HEK293T (cell line): ENCODE measurements at regions not wholly inside any gene's neighbourhood (a gene's known extent, or its start where the extent isn't known, plus 50 kb on each side); places are given as distances from the start of the nearest gene placed in this dataset.

Source experiments
- CTCF ChIA-PET: fragments of 350-600 bp; formaldehyde crosslinking; extraction: SDS; loops from one replicate; lab custom pipeline; 2021; ENCODE audit warnings: antibody characterized with exemption, inconsistent platforms; lab: Yijun Ruan, JAX
- POLR2A ChIA-PET: fragments of 350-600 bp; formaldehyde crosslinking; extraction: SDS; loops from one replicate; lab custom pipeline; 2020; ENCODE audit warnings: antibody characterized with exemption, inconsistent platforms; lab: Yijun Ruan, JAX
- DNase-seq: peaks from one replicate; pipeline ENCODE4 v3.0.0; 2012; ENCODE audit warnings: mixed read lengths; ENCODE audit errors: extremely low spot score
- ARNT ChIP-seq: fragments of 450-650 bp; IDR thresholded peaks from 2 replicates; pipeline ENCODE4 v1.6.1; 2017; ENCODE audit warnings: mild to moderate bottlenecking
- BHLHE40 ChIP-seq: fragments of 450-650 bp; IDR thresholded peaks from 2 replicates; pipeline ENCODE4 v1.6.1; 2016; ENCODE audit warnings: mild to moderate bottlenecking, moderate library complexity, borderline replicate concordance
- CTBP1 ChIP-seq: fragments of 450-650 bp; IDR thresholded peaks from 2 replicates; pipeline ENCODE4 v1.6.1; 2016; ENCODE audit warnings: borderline replicate concordance
- ELF4 ChIP-seq: fragments of 450-650 bp; IDR thresholded peaks from 2 replicates; pipeline ENCODE4 v1.6.1; 2017; ENCODE audit warnings: antibody characterized with exemption
- FOXA1 ChIP-seq: fragments of 450-650 bp; IDR thresholded peaks from 2 replicates; pipeline ENCODE4 v1.6.1; 2016; ENCODE audit warnings: mild to moderate bottlenecking
- FOXK2 ChIP-seq: fragments of 450-650 bp; IDR thresholded peaks from 2 replicates; pipeline ENCODE4 v1.6.1; 2016; ENCODE audit warnings: mild to moderate bottlenecking
- FOXM1 ChIP-seq: fragments of 450-650 bp; IDR thresholded peaks from 2 replicates; pipeline ENCODE4 v1.6.1; 2017; ENCODE audit warnings: mild to moderate bottlenecking, borderline replicate concordance
- HDGF ChIP-seq: fragments of 450-650 bp; IDR thresholded peaks from 2 replicates; pipeline ENCODE4 v1.6.1; 2017; ENCODE audit warnings: antibody characterized with exemption, borderline replicate concordance
- L3MBTL2 ChIP-seq: fragments of 450-650 bp; conservative IDR thresholded peaks from 2 replicates; pipeline ENCODE4 v1.6.1; 2016; ENCODE audit warnings: mild to moderate bottlenecking
- LEF1 ChIP-seq: fragments of 450-650 bp; IDR thresholded peaks from 2 replicates; pipeline ENCODE4 v1.6.1; 2017; ENCODE audit warnings: mild to moderate bottlenecking, borderline replicate concordance
- NFRKB ChIP-seq: fragments of 450-650 bp; IDR thresholded peaks from 2 replicates; pipeline ENCODE4 v1.6.1; 2016; ENCODE audit warnings: mild to moderate bottlenecking, moderate library complexity
- PKNOX1 ChIP-seq: fragments of 450-650 bp; IDR thresholded peaks from 2 replicates; pipeline ENCODE4 v1.6.1; 2016
- SP1 ChIP-seq: fragments of 450-650 bp; IDR thresholded peaks from 2 replicates; pipeline ENCODE4 v1.6.1; 2017
- SUZ12 ChIP-seq: fragments of 450-650 bp; IDR thresholded peaks from 2 replicates; pipeline ENCODE4 v1.6.1; 2016; ENCODE audit warnings: mild to moderate bottlenecking
- TARDBP ChIP-seq: fragments of 450-650 bp; IDR thresholded peaks from 2 replicates; pipeline ENCODE4 v1.6.1; 2016
- ZNF384 ChIP-seq: fragments of 450-650 bp; IDR thresholded peaks from 2 replicates; pipeline ENCODE4 v1.6.1; 2016

GRCh38 chr10:128338951-128339350 lies 212.7 kb upstream of the MKI67 start:
- DNase-seq = no peak
- TF ChIP-seq ARNT (no peak), ZNF384 (no peak), SP1 (no peak), FOXM1 (no peak)
- CTCF ChIA-PET = no interaction called here
- POLR2A ChIA-PET = no interaction called here

- POLR2A ChIA-PET = no interaction called here
- TF ChIP-seq FOXA1 (no peak), BHLHE40 (no peak), FOXK2 (no peak), L3MBTL2 (no peak), LEF1 (no peak), NFRKB (no peak)
- CTCF ChIA-PET = no interaction called here
- DNase-seq = no peak
Measured at GRCh38 chr10:128339753-128340152, 213.5 kb upstream of the MKI67 start.

- POLR2A ChIA-PET = no interaction called here
- CTCF ChIA-PET = no interaction called here
- no peak for DNase-seq
- no peak for TF ChIP-seq FOXM1
- no peak for TF ChIP-seq HDGF
- TF ChIP-seq L3MBTL2 = no peak
Measured at GRCh38 chr10:128345353-128345752, 219.1 kb upstream of the MKI67 start.

GRCh38 chr10:128360783-128361182 lies 234.6 kb upstream of the MKI67 start:
- no peak for TF ChIP-seq LEF1
- TF ChIP-seq PKNOX1 = no peak
- no peak for TF ChIP-seq HDGF
- TF ChIP-seq FOXA1 = no peak
- no peak for TF ChIP-seq ARNT
- no peak for TF ChIP-seq SP1
- no peak for TF ChIP-seq NFRKB
- TF ChIP-seq TARDBP = no peak
- no peak for TF ChIP-seq ZNF384
- no peak for TF ChIP-seq CTBP1
- TF ChIP-seq L3MBTL2 = no peak
- TF ChIP-seq SUZ12 = no peak
- TF ChIP-seq FOXK2 = no peak
- no peak for TF ChIP-seq FOXM1
- no peak for TF ChIP-seq BHLHE40
- no peak for TF ChIP-seq ELF4
- ChIA-PET POLR2A (no interaction called here), CTCF (no interaction called here)
- no peak for DNase-seq

GRCh38 chr10:128361487-128361886 lies 235.3 kb upstream of the MKI67 start:
- DNase-seq = no peak
- POLR2A ChIA-PET = no interaction called here
- CTCF ChIA-PET = no interaction called here
- no peak for TF ChIP-seq LEF1
- TF ChIP-seq SP1 = no peak
- no peak for TF ChIP-seq ELF4
- no peak for TF ChIP-seq HDGF
- TF ChIP-seq L3MBTL2 = no peak
- no peak for TF ChIP-seq FOXM1
- no peak for TF ChIP-seq CTBP1
- TF ChIP-seq FOXK2 = no peak
- TF ChIP-seq FOXA1 = no peak
- TF ChIP-seq BHLHE40 = no peak
- no peak for TF ChIP-seq TARDBP
- TF ChIP-seq ZNF384 = no peak
- TF ChIP-seq NFRKB = no peak

GRCh38 chr10:128362514-128362913 lies 236.3 kb upstream of the MKI67 start:
- ChIA-PET POLR2A (no interaction called here), CTCF (no interaction called here)
- TF ChIP-seq LEF1 (no peak), SP1 (no peak), SUZ12 (no peak)
- no peak for DNase-seq

- POLR2A ChIA-PET = no interaction called here
- TF ChIP-seq TARDBP = no peak
- no peak for TF ChIP-seq SP1
- TF ChIP-seq CTBP1 = no peak
- TF ChIP-seq FOXK2 = no peak
- no peak for TF ChIP-seq ARNT
- TF ChIP-seq ZNF384 = no peak
- TF ChIP-seq ELF4 = no peak
- TF ChIP-seq SUZ12 = no peak
- CTCF ChIA-PET = no interaction called here
- no peak for DNase-seq
Measured at GRCh38 chr10:128364631-128365030, 238.4 kb upstream of the MKI67 start.

GRCh38 chr10:128365156-128365725 lies 239.0 kb upstream of the MKI67 start:
- ChIA-PET POLR2A (no interaction called here), CTCF (no interaction called here)
- DNase-seq = no peak
- TF ChIP-seq SP1 = no peak
- TF ChIP-seq FOXK2 = no peak
- TF ChIP-seq ZNF384 = no peak
- TF ChIP-seq FOXM1 = no peak
- no peak for TF ChIP-seq HDGF
- TF ChIP-seq BHLHE40 = no peak
- no peak for TF ChIP-seq TARDBP
- no peak for TF ChIP-seq PKNOX1
- TF ChIP-seq SUZ12 = no peak
- TF ChIP-seq NFRKB = no peak
- no peak for TF ChIP-seq L3MBTL2
- no peak for TF ChIP-seq CTBP1
- TF ChIP-seq ARNT = no peak
- TF ChIP-seq ELF4 = no peak
- no peak for TF ChIP-seq LEF1
